ENCODE measurements at regions not wholly inside any gene's neighbourhood (a gene's known extent, or its start where the extent isn't known, plus 50 kb on each side); places are given as distances from the start of the nearest gene placed in this dataset.

DNA sequence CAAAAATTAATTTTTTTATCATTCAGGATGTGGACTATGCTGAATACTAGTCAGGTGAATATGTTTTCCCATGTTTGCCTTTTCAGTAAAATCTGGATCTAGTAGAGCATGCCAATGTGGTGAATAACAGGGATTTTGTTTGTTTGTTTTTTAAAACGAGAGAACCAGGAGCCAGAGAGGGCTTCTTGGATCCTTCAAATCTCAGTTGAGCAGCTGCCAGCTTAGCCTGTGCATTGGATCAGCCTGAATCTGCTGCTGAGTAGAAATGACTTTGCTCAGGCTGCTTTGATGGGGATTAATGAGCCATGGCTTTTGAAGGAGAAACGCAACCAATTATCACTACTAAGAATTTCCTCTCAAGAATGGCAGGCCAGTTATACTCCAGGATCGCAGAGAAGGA lies 493.8 kb downstream of the ARL4A start:
- intact Hi-C loops (cut with DNase I): no loop called here
- no peaks in the 10 kb centered on the region for H3K36me3 ChIP-seq
- H3K27ac ChIP-seq: no peak overlapping the region
- DNase-seq (no peak), ATAC-seq (no peak)
- no peaks in the 10 kb centered on the region for H3K27me3 ChIP-seq
- no peaks in the 10 kb centered on the region for H3K9me3 ChIP-seq
- TF ChIP-seq, protein P1, sequence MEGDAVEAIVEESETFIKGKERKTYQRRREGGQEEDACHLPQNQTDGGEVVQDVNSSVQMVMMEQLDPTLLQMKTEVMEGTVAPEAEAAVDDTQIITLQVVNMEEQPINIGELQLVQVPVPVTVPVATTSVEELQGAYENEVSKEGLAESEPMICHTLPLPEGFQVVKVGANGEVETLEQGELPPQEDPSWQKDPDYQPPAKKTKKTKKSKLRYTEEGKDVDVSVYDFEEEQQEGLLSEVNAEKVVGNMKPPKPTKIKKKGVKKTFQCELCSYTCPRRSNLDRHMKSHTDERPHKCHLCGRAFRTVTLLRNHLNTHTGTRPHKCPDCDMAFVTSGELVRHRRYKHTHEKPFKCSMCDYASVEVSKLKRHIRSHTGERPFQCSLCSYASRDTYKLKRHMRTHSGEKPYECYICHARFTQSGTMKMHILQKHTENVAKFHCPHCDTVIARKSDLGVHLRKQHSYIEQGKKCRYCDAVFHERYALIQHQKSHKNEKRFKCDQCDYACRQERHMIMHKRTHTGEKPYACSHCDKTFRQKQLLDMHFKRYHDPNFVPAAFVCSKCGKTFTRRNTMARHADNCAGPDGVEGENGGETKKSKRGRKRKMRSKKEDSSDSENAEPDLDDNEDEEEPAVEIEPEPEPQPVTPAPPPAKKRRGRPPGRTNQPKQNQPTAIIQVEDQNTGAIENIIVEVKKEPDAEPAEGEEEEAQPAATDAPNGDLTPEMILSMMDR (IDR thresholded peaks at IDR 0.05): no peak
- no peaks in the 10 kb centered on the region for H3K4me1 ChIP-seq
- H3K4me3 ChIP-seq: no peak overlapping the region

DNA sequence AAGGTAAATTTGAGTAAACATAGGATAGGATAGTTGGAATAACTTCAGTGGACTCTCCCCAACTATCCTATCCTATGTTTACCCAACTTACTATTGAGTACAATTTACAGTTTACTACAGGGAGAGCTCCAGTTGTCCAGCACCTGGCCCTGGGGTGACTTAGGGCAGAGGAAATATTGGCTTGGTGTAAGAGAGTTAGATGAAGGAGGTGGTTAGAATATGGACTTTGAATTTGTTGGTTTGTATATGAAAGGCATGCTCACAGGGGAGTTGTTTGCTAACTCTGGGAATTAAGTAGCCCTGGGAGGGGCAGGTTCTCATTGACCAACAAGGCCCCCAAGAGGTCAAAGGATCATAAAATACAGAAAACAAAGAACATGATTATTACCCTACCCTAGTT lies 497.7 kb downstream of the ARL4A start:
- H3K27ac ChIP-seq: no peak overlapping the region
- TF ChIP-seq, protein P1 (IDR thresholded peaks at IDR 0.05): no peak

GRCh38 chr7:13188236-13188805 lies 500.9 kb downstream of the ARL4A start:
- intact Hi-C loops (cut with DNase I): no loop called here
- no peaks in the 10 kb centered on the region for H3K36me3 ChIP-seq
- no peak overlapping the region for H3K4me3 ChIP-seq
- no peaks in the 10 kb centered on the region for H3K27me3 ChIP-seq
- DNase-seq (no peak), ATAC-seq (no peak)
- no peaks in the 10 kb centered on the region for H3K9me3 ChIP-seq
- H3K4me1 ChIP-seq: no peaks in the 10 kb centered on the region
- no peak overlapping the region for H3K27ac ChIP-seq
- TF ChIP-seq, protein P1 (IDR thresholded peaks at IDR 0.05): no peak

More for the DNA sequence above, 497.7 kb downstream of the ARL4A start:
- intact Hi-C loops (cut with DNase I): no loop called here
- H3K4me3 ChIP-seq: no peak overlapping the region
- no peak for ATAC-seq
- no peaks in the 10 kb centered on the region for H3K27me3 ChIP-seq
- no peaks in the 10 kb centered on the region for H3K9me3 ChIP-seq
- DNase-seq: no peak
- H3K4me1 ChIP-seq: no peaks in the 10 kb centered on the region
- H3K36me3 ChIP-seq: no peaks in the 10 kb centered on the region

DNA sequence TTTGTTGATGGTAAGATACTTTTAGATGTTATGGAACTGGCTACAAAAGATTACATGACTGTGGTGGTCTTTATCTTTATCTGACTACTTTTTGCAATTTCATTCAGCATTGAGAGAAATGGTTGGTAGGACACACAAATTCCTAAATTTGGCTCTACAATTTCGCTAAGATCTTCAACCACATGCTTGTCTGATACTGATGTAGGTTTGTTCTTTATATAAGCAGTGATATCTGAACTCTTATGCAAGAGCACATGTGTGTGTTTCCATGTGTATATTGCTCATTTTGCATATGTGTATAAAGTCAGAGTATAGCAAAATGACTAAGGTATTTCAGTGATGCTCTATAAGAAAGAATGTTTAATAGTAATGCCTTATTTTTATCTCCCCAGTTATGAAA lies 501.5 kb downstream of the ARL4A start:
- Histone ChIP-seq H3K4me1 (no peaks in the 10 kb centered on the region), H3K27me3 (no peaks in the 10 kb centered on the region), H3K36me3 (no peaks in the 10 kb centered on the region), H3K9me3 (no peaks in the 10 kb centered on the region), H3K4me3 (no peak overlapping the region), H3K27ac (no peak overlapping the region)
- DNase-seq: no peak
- intact Hi-C loops (cut with DNase I): no loop called here
- ATAC-seq: no peak
- TF ChIP-seq, protein P1 (IDR thresholded peaks at IDR 0.05): no peak

GRCh38 chr7:13189668-13190067 lies 502.2 kb downstream of the ARL4A start:
- Histone ChIP-seq H3K9me3 (no peaks in the 10 kb centered on the region), H3K27me3 (no peaks in the 10 kb centered on the region), H3K27ac (no peak overlapping the region), H3K4me3 (no peak overlapping the region), H3K4me1 (no peaks in the 10 kb centered on the region), H3K36me3 (no peaks in the 10 kb centered on the region)
- DNase-seq (no peak), ATAC-seq (no peak)
- intact Hi-C loops (cut with DNase I): no loop called here
- TF ChIP-seq, protein P1 (IDR thresholded peaks at IDR 0.05): no peak

DNA sequence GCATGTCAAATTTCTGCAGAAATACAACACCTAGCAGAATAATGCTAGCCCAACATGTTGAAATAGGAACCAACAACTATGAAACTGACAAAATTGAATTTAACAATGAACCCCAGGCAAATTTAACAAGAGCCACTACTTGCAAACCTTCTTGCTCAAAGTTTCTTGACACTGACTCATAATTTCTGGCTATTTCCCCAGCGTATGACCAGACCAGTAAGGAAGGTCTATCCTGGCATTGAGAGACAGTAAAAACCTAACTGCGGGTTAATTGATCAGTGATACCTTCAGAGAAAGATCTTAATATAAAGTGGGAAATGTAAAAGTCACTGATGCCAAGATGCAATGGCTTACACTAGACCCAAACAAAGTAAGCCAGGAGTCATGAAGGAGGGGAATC lies 510.1 kb downstream of the ARL4A start:
- Histone ChIP-seq H3K36me3 (no peaks in the 10 kb centered on the region), H3K27ac (no peak overlapping the region), H3K27me3 (no peaks in the 10 kb centered on the region), H3K4me1 (no peaks in the 10 kb centered on the region), H3K4me3 (no peak overlapping the region), H3K9me3 (no peaks in the 10 kb centered on the region)
- TF ChIP-seq, protein P1 (IDR thresholded peaks at IDR 0.05): no peak
- intact Hi-C loops (cut with DNase I): no loop called here
- ATAC-seq (no peak), DNase-seq (no peak)

Measured in upper lobe of right lung (tissue), 1 donor.